ENCODE measurements at regions not wholly inside any gene's neighbourhood (a gene's known extent, or its start where the extent isn't known, plus 50 kb on each side); places are given as distances from the start of the nearest gene placed in this dataset.

DNA sequence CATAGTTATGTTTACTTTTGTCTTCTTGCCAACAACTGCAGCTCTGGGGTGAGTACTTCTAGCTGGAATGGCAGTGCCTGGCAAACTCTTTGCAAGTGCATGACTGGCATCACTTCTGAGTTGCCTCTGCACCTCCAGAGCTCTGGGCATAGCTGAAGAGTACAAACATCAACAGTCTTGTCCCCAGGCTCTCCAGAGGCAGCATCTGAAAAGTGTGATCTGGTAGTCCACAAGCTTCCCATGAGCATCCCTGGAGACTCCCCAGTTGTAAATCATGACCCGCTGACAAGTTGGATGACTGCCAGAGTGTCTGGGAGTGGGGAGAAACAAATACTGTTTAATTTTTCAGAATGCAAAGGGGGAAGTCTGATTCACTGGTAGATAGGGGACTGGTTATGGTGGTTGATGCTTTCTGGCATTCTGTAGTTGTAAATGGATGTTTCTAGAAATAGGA, 138.9 kb upstream of the CDK13 start:
- TF ChIP-seq POLR2A (IDR thresholded peaks at IDR 0.05), result no peak
- TF ChIP-seq CTCF (IDR thresholded peaks at IDR 0.05), result no peak
